Endothelial cell of umbilical vein (primary cell): ENCODE measurements at regions not wholly inside any gene's neighbourhood (a gene's known extent, or its start where the extent isn't known, plus 50 kb on each side); places are given as distances from the start of the nearest gene placed in this dataset.

Source experiments
- CTCF ChIP-seq, 2 donors: IDR thresholded peaks; 1 replicate in 1 of 2; 2 replicates in 1 of 2; pipeline ENCODE4 v1.5.1; 2011; ENCODE audit warnings: low read length in 2 of 2, mild to moderate bottlenecking in 2 of 2, moderate library complexity in 2 of 2, control low read depth in 1 of 2, inconsistent platforms in 1 of 2, low read depth in 1 of 2; ENCODE audit not compliant: insufficient read depth in 1 of 2; ENCODE audit errors: extremely low read depth in 1 of 2
- EZH2 ChIP-seq: IDR thresholded peaks from 2 replicates; pipeline ENCODE4 v1.6.1; 2012; ENCODE audit warnings: borderline replicate concordance, low read depth, mild to moderate bottlenecking, moderate library complexity, low read length, inconsistent platforms; ENCODE audit not compliant: severe bottlenecking
- FOS ChIP-seq: IDR thresholded peaks from 2 replicates; pipeline ENCODE4 v1.6.1; 2011; ENCODE audit warnings: mild to moderate bottlenecking, low read length, moderate library complexity, borderline replicate concordance; ENCODE audit not compliant: insufficient read depth
- GATA2 ChIP-seq: IDR thresholded peaks from 2 replicates; pipeline ENCODE4 v1.7.0; 2011; ENCODE audit warnings: low read depth, mild to moderate bottlenecking, moderate library complexity, mixed read lengths, low read length; ENCODE audit not compliant: insufficient read length, insufficient read depth
- JUN ChIP-seq: IDR thresholded peaks from 2 replicates; pipeline ENCODE4 v1.6.1; 2011; ENCODE audit warnings: borderline replicate concordance, low read depth; ENCODE audit not compliant: insufficient read length, insufficient read depth
- MAX ChIP-seq: IDR thresholded peaks from 2 replicates; pipeline ENCODE4 v1.6.1; 2011; ENCODE audit not compliant: insufficient read depth, insufficient read length
- MYC ChIP-seq: IDR thresholded peaks from one replicate; pipeline ENCODE4 v1.6.1; 2011; ENCODE audit warnings: mild to moderate bottlenecking, low read depth, low read length
- POLR2A ChIP-seq: IDR thresholded peaks from 2 replicates; pipeline ENCODE4 v1.6.1; 2012; ENCODE audit warnings: low read depth, mild to moderate bottlenecking, control low read depth, low read length
- POLR2AphosphoS5 ChIP-seq: IDR thresholded peaks from 2 replicates; pipeline ENCODE4 v1.6.1; 2012; ENCODE audit warnings: low read depth, mild to moderate bottlenecking, control low read depth, low read length, moderate library complexity; ENCODE audit not compliant: insufficient read depth

GRCh38 chr18:75574187-75574586 is 146.7 kb upstream of the SMIM21 start:
- TF ChIP-seq CTCF (IDR thresholded peaks at IDR 0.05; ENCODE audit: extremely low read depth in 1 of 2, insufficient read depth in 1 of 2, low read depth in 1 of 2, low read length in 2 of 2) (no peak), POLR2A (no peak), EZH2 (no peak), POLR2AphosphoS5 (no peak), MYC (no peak), MAX (no peak), JUN (no peak), GATA2 (no peak), FOS (no peak)
